22Rv1 (cell line): ENCODE measurements at regions not wholly inside any gene's neighbourhood (a gene's known extent, or its start where the extent isn't known, plus 50 kb on each side); places are given as distances from the start of the nearest gene placed in this dataset.

ENCODE experiments used
- ZFX ChIP-seq: fragments of 450-650 bp; IDR thresholded peaks from 2 replicates; pipeline ENCODE4 v1.6.1; 2017; ENCODE audit warnings: antibody characterized with exemption, borderline replicate concordance
- TF ChIP-seq, protein P1 (sequence below): fragments of 450-650 bp; IDR thresholded peaks from 2 replicates; pipeline ENCODE4 v1.5.1; 2017; ENCODE audit warnings: mild to moderate bottlenecking

DNA sequence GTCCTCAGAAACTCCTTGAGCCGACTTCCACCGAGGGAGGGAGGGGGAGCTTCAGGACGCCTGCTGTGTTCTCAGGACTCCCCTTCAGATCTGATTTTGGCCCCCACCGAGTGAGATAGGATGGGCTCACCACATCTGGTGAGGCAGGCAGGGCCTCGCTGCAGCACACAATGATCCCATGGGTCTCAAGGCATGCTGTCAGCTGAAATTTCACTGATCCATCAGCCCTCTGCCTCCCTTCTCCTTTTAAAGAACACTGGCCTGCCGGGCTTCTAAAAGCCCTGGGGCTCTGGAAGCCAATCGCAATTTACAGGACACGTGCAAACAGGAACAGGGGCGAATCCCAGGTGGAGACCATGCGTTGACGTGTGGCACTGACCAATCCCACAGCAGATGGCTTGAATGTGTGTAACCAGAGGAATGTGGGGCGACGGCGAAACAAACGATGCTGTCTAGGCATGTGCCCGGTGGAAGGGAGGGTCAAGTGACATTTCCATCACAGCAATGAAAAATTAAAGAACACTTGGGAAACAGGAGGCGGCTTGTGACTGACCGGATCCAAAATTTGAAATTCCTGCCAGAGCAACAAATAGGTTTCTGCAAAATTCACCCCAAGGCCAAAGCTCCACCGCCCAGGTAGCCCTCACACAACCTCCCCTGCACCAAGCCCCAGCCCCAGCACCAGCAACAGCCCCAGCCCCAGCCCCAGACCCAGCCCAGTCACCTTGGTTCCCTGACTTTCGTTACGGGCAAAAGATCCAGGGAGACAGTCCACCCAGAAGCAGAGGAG is 167.1 kb upstream of the ZNF337 start:
- TF ChIP-seq, protein P1, sequence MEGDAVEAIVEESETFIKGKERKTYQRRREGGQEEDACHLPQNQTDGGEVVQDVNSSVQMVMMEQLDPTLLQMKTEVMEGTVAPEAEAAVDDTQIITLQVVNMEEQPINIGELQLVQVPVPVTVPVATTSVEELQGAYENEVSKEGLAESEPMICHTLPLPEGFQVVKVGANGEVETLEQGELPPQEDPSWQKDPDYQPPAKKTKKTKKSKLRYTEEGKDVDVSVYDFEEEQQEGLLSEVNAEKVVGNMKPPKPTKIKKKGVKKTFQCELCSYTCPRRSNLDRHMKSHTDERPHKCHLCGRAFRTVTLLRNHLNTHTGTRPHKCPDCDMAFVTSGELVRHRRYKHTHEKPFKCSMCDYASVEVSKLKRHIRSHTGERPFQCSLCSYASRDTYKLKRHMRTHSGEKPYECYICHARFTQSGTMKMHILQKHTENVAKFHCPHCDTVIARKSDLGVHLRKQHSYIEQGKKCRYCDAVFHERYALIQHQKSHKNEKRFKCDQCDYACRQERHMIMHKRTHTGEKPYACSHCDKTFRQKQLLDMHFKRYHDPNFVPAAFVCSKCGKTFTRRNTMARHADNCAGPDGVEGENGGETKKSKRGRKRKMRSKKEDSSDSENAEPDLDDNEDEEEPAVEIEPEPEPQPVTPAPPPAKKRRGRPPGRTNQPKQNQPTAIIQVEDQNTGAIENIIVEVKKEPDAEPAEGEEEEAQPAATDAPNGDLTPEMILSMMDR: no peak
- no peak for TF ChIP-seq ZFX
